ENCODE measurements at regions not wholly inside any gene's neighbourhood (a gene's known extent, or its start where the extent isn't known, plus 50 kb on each side); places are given as distances from the start of the nearest gene placed in this dataset.

- TF ChIP-seq CTCF (conservative IDR thresholded peaks at IDR 0.05; ENCODE audit: low read depth, low read length) (no peak), EZH2 (IDR thresholded peaks at IDR 0.05; ENCODE audit: borderline replicate concordance, low read depth, low read length, poor library complexity, severe bottlenecking) (no peak)
These were observed 214.2 kb downstream of the IL20RB start for GRCh38 chr3:137171834-137172603.

Measured in A673 (cell line).